HG02840 (cell line): ENCODE measurements at regions not wholly inside any gene's neighbourhood (a gene's known extent, or its start where the extent isn't known, plus 50 kb on each side); places are given as distances from the start of the nearest gene placed in this dataset.
A peak's percentile ranks its signal among the peaks of the same experiment; 100 is the strongest.
"Not testable (repeated sequence)": the region's sequence is repeated elsewhere in the genome, so short reads cannot be mapped to it uniquely, and the experiment has no call there.

Experiments used
- ATAC-seq: cut with Tn5 transposase; IDR thresholded peaks from one replicate; pipeline ENCODE4 v1.9.1; 2021; ENCODE audit warnings: mild to moderate bottlenecking, moderate library complexity, moderate number of reproducible peaks; ENCODE audit not compliant: unreplicated experiment, low FRiP score

GRCh38 chr1:200290010-200290685 lies 119.7 kb downstream of the ZNF281 start:
- no peak for ATAC-seq

GRCh38 chr1:200288226-200288625 lies 121.6 kb downstream of the ZNF281 start:
- ATAC-seq, result no peak

GRCh38 chr1:200284236-200284635 lies 125.6 kb downstream of the ZNF281 start:
- not testable (repeated sequence) for ATAC-seq

GRCh38 chr1:200282497-200283122 lies 127.2 kb downstream of the ZNF281 start:
- no peak for ATAC-seq

GRCh38 chr1:200281201-200281835 lies 128.5 kb downstream of the ZNF281 start:
- no peak for ATAC-seq

GRCh38 chr1:200279810-200280411 lies 129.9 kb downstream of the ZNF281 start:
- no peak for ATAC-seq

DNA sequence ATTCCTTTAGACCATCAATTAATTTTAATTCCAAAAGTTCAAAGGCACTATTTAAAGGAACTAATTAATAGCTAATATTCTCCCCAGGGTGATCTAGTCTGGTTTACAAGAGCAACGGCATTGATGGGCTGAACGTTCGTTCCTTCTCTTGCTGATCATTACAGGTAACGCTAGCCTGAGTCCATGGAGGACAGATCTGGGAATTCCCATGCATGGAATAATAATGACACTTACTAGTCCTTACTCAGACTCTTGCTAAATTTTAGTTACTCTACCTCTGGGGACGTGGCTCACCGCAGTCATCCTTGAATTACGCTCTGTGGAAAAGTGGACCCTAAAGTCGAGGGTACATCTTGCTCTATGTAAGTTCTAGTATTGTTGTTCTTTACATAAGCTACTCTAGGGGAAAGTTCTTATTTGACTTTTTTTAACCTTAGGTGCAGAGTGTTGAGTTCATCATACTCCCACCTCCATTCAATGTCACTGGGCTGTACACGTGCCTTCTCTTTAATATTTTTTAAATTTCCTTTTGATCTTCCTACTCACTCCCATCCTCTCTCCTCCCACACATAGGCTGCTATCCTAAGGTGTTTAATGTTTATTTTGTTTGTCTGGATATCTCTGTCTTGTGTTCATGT lies 133.9 kb downstream of the ZNF281 start:
- no peak for ATAC-seq

DNA sequence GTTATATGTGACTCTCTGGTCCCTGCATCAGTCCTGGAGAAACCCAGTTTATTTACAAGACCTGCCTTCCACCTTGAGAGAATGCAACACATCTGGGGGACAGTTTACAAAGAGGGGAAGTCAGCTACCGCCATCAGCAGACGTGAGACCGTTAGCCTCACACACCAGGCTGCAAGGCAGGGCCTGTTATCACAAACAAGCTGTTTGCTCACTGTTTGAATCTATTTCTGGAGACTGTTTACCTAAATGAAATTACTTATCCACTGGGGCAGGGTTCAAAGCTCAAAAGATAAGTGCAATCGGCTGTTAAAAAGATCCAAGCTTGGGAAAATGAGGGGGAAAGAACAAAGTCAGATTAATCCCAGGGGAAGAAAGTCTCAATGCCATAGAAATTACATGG lies 134.4 kb downstream of the ZNF281 start:
- ATAC-seq, result no peak

DNA sequence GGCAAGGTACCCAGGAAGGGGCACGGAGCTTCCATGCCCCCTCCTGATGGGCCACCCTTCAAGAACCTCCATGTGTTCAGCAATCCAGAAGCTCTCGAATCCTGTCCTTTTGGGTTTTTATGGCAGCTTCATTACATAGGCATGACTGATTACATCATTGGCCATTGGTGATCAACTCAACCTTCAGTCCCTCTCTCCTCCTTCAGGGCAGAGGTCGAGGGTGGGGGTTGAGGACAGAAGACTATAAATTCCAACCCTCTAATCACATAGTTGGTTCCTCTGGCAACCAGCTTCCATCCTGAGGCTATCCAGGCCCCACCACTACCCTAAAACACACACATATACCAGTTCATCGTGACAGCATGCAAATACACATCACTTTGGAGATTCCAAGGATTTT lies 135.7 kb downstream of the ZNF281 start:
- ATAC-seq, result no peak

- ATAC-seq, result no peak
These were observed 137.3 kb downstream of the ZNF281 start for GRCh38 chr1:200272481-200273068.

- ATAC-seq, result no peak
These were observed 140.6 kb downstream of the ZNF281 start for GRCh38 chr1:200269256-200269655.

DNA sequence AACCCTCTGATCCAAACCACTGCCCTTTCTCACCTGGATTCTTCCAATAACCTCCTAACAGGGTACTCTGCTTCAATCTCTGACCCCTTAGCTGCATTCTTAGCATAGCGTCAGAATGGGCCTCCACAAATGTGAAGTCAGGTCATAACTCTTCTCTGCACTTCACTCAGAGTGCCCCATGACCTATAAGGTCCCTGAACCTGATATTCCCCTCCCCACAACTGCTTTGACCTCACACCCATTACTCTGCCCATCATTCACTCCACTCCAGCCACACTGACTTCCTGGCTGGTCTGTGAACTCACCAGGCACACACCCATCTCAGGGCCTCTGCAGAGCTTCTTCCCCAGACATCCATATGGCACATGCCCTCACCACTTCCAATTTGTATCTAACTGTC lies 141.9 kb downstream of the ZNF281 start:
- ATAC-seq, result no peak

DNA sequence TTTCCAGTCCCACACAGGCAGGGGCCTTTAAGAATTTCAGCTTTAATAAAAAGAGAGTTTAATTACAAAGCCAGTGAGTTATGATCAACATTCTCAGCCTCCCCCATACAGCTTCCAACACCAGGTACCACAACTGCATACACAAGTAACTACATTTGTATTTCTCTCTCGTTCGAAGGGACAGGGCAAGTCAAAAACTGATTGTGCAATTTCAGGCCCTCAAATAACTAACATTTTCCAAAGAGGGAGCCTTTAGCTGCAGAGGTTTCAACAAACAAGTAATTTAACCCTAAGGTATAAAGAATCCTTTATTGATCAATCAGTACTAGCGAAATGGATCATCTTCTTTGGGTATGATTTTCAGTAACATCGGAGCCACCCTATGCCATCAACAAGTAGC lies 142.4 kb downstream of the ZNF281 start:
- ATAC-seq, result no peak

GRCh38 chr1:200266871-200267270 lies 143.0 kb downstream of the ZNF281 start:
- ATAC-seq, result no peak

GRCh38 chr1:200265881-200266280 lies 144.0 kb downstream of the ZNF281 start:
- no peak for ATAC-seq

DNA sequence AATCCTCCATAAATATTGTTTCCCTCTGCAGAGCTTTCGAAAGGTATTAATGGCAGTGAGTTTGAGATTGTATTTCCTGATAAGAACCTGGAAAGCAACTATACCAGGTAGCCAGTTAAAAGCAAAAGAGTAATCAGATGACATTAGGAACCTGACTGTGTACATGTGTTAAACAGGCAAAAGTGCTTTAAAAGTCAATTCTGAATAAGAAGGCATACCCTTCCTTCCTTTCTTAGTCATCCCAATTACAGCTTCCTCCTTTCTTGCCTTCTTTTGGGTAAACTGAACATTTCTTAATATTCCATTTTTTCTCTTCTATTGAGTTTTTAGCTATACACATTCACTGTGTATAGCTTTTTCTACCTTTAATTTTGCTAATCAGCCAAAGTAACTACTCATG lies 144.7 kb downstream of the ZNF281 start:
- no peak for ATAC-seq

- no peak for ATAC-seq
These were observed 146.6 kb downstream of the ZNF281 start for GRCh38 chr1:200263203-200263602.

DNA sequence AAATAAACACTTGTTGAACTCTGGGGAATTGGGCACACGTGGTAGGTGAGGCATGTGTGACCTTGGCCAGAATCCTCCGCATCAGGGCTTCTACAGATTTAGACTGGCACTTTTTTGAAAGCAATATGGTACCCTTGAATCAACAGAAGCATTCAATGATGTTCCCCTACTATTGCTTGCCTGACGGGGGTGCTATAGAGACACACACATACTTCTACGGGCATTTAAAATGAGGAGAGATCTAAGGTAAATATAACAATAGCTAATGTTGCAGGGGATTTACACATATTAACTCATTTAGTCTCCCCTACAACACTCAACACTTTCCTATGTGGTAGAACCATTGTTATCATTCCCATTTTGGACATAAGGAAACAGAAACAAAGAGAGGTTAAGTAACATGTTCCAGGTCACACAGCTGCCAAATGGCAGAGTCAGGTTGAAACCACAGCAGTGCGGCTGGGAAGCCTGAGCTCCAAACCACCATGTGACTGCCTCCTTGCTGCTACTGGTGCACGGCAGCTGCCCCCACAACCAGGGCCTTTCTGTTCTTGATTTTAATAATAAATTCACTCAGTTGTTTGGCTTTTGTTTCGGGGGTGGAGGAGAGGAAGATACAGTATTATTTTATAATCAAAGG lies 147.4 kb downstream of the ZNF281 start:
- ATAC-seq, result peak; percentile 80

DNA sequence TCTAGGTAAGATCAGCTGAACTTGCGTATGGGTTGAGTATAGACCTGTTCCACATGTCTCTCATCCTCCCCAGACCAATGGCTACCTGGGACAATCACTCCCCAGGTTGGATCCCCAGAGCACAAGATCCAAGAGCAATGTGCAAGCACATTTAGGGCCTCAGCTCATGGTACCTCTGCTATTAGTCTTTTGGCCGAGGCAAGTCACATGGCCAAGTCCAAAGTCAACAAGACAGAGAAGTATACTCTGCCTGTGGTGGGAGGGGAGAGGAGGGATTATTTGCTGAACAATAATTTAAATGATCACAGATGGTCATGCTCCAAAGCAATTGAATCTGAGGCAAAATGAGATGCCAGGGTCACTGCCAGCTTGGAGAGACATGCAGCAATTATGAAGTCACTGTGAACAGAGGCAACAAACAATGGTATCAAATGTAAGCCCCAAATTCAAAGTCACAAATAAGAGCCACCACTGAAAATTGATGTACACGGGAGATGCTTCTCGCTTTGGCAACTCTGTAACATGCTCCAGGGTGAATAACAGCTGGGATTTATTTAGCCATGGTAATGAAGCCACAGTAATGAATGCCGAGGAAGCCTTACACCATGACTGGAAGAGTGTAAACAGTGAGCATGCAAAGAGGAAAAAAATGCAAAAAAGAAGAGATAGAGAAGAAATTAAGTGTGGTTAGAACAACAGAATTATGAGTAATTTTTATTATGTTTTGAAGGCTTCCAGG lies 149.1 kb downstream of the ZNF281 start:
- ATAC-seq, result no peak
